DND-41 (cell line): ENCODE measurements at regions not wholly inside any gene's neighbourhood (a gene's known extent, or its start where the extent isn't known, plus 50 kb on each side); places are given as distances from the start of the nearest gene placed in this dataset.
"Not testable (repeated sequence)": the region's sequence is repeated elsewhere in the genome, so short reads cannot be mapped to it uniquely, and the experiment has no call there.

ENCODE experiments used
- ATAC-seq: fragments of 200-7000 bp; cut with Tn5 transposase; 3 replicates; pipeline ENCODE4 v1.9.1; 2021; ENCODE audit warnings: low read depth; ENCODE audit not compliant: insufficient read depth
- DNase-seq: peaks from one replicate; pipeline ENCODE4 v3.0.0-alpha.2; 2020
- H2AFZ ChIP-seq: 2 replicates; pipeline ENCODE4 v1.6.0; 2012; ENCODE audit warnings: low read depth, low read length
- H3K27ac ChIP-seq: 2 replicates; pipeline ENCODE4 v1.5.1; 2012; ENCODE audit warnings: low read length, inconsistent platforms
- H3K27me3 ChIP-seq: fragments of 200-600 bp; sonication (generic); 2 replicates; pipeline ENCODE4 v1.6.0; 2012; ENCODE audit warnings: low read length, mild to moderate bottlenecking, inconsistent platforms; ENCODE audit not compliant: insufficient read depth, poor library complexity
- H3K36me3 ChIP-seq: 2 replicates; pipeline ENCODE4 v1.5.1; 2012; ENCODE audit warnings: low read length, inconsistent platforms; ENCODE audit not compliant: insufficient read depth
- H3K4me1 ChIP-seq: 2 replicates; pipeline ENCODE4 v1.5.1; 2012; ENCODE audit warnings: mild to moderate bottlenecking, low read length; ENCODE audit not compliant: insufficient read depth
- H3K4me2 ChIP-seq: 2 replicates; pipeline ENCODE4 v1.6.0; 2012; ENCODE audit warnings: mild to moderate bottlenecking, moderate library complexity, low read length, inconsistent platforms; ENCODE audit not compliant: insufficient read depth
- H3K4me3 ChIP-seq, 2 experiments: fragments of 200-600 bp in 1 of 2; shearing (Covaris generic) in 1 of 2; 2 replicates each; pipeline ENCODE4 v1.5.1; 2012 to 2016; ENCODE audit warnings: inconsistent platforms in 2 of 2, low read length in 2 of 2, mild to moderate bottlenecking in 2 of 2, low read depth in 1 of 2, moderate library complexity in 1 of 2
- H3K79me2 ChIP-seq: 2 replicates; pipeline ENCODE4 v1.6.0; 2012; ENCODE audit warnings: low read length, inconsistent platforms; ENCODE audit not compliant: insufficient read depth
- H3K9ac ChIP-seq: 2 replicates; pipeline ENCODE4 v1.6.0; 2012; ENCODE audit warnings: low read depth, mild to moderate bottlenecking, inconsistent platforms, low read length, moderate library complexity
- H3K9me3 ChIP-seq: 2 replicates; pipeline ENCODE4 v1.5.1; 2012; ENCODE audit warnings: low read length, moderate library complexity, mild to moderate bottlenecking, inconsistent platforms; ENCODE audit not compliant: insufficient read depth, severe bottlenecking
- H4K20me1 ChIP-seq: 2 replicates; pipeline ENCODE4 v1.6.0; 2012; ENCODE audit warnings: low read length; ENCODE audit not compliant: insufficient read depth
- CTCF ChIP-seq: IDR thresholded peaks from 2 replicates; pipeline ENCODE4 v1.5.1; 2012; ENCODE audit warnings: borderline replicate concordance, low read length, moderate library complexity, mild to moderate bottlenecking; ENCODE audit not compliant: poor library complexity, severe bottlenecking; ENCODE audit errors: extremely low read depth
- EZH2 ChIP-seq: IDR thresholded peaks from 3 replicates; pipeline ENCODE4 v1.6.1; 2012; ENCODE audit warnings: borderline replicate concordance, low read depth, mild to moderate bottlenecking, moderate library complexity, low read length, inconsistent platforms; ENCODE audit not compliant: severe bottlenecking

- H3K4me2 ChIP-seq, result no peak overlapping the region
- no peak overlapping the region for H3K4me3 ChIP-seq
- H4K20me1 ChIP-seq, result no peaks in the 10 kb centered on the region; the same call in 1 of the 2 replicates
- no peak for DNase-seq
- H3K4me1 ChIP-seq, result no peaks in the 10 kb centered on the region
- TF ChIP-seq CTCF (no peak), EZH2 (no peak)
- H3K36me3 ChIP-seq, result no peaks in the 10 kb centered on the region
- no peaks in the 10 kb centered on the region for H3K79me2 ChIP-seq
- ATAC-seq, result no peak
- peaks cover 7% of the 10 kb centered on the region for H3K27me3 ChIP-seq
- no peak overlapping the region for H3K27ac ChIP-seq
- no peaks in the 10 kb centered on the region for H3K9me3 ChIP-seq
- H2AFZ ChIP-seq, result no peak overlapping the region
- H3K9ac ChIP-seq, result no peak overlapping the region
Observed at GRCh38 chr3:150324245-150324644, 83.9 kb upstream of the TSC22D2 start.

GRCh38 chr3:150323770-150324169 is 84.3 kb upstream of the TSC22D2 start:
- no peak overlapping the region for H3K9ac ChIP-seq
- no peaks in the 10 kb centered on the region for H3K9me3 ChIP-seq
- ATAC-seq (no peak), DNase-seq (no peak)
- H3K27me3 ChIP-seq, result peaks cover 7% of the 10 kb centered on the region
- no peak overlapping the region for H3K4me2 ChIP-seq
- no peak overlapping the region for H3K27ac ChIP-seq
- no peaks in the 10 kb centered on the region for H3K36me3 ChIP-seq
- H4K20me1 ChIP-seq, result no peaks in the 10 kb centered on the region; the same call in 1 of the 2 replicates
- H3K4me1 ChIP-seq, result no peaks in the 10 kb centered on the region
- no peaks in the 10 kb centered on the region for H3K79me2 ChIP-seq
- H2AFZ ChIP-seq, result no peak overlapping the region
- H3K4me3 ChIP-seq, result no peak overlapping the region
- no peak for TF ChIP-seq EZH2
- no peak for TF ChIP-seq CTCF

GRCh38 chr3:150323091-150323490 is 85.0 kb upstream of the TSC22D2 start:
- H3K9ac ChIP-seq, H2AFZ ChIP-seq, H3K36me3 ChIP-seq, H3K9me3 ChIP-seq, H3K27me3 ChIP-seq, ATAC-seq, H4K20me1 ChIP-seq, H3K27ac ChIP-seq, H3K4me3 ChIP-seq, H3K4me1 ChIP-seq, H3K79me2 ChIP-seq, H3K4me2 ChIP-seq, DNase-seq: not testable (repeated sequence)

GRCh38 chr3:150320971-150321370 is 87.1 kb upstream of the TSC22D2 start:
- not testable (repeated sequence) for H3K4me1 ChIP-seq, H3K4me3 ChIP-seq, DNase-seq, H3K27me3 ChIP-seq, H3K9me3 ChIP-seq, H3K27ac ChIP-seq, H3K79me2 ChIP-seq, H2AFZ ChIP-seq, H4K20me1 ChIP-seq, H3K4me2 ChIP-seq, H3K9ac ChIP-seq, H3K36me3 ChIP-seq, ATAC-seq

GRCh38 chr3:150319900-150320299 is 88.2 kb upstream of the TSC22D2 start:
- H3K36me3 ChIP-seq, result no peaks in the 10 kb centered on the region
- H3K9ac ChIP-seq, result no peak overlapping the region
- H2AFZ ChIP-seq, result no peak overlapping the region
- no peaks in the 10 kb centered on the region for H3K79me2 ChIP-seq
- DNase-seq (no peak), ATAC-seq (no peak)
- no peaks in the 10 kb centered on the region for H3K9me3 ChIP-seq
- TF ChIP-seq CTCF, result no peak
- TF ChIP-seq EZH2, result no peak
- no peak overlapping the region for H3K4me3 ChIP-seq
- H3K27me3 ChIP-seq, result peaks cover 7% of the 10 kb centered on the region
- H3K4me2 ChIP-seq, result no peak overlapping the region
- H4K20me1 ChIP-seq, result no peaks in the 10 kb centered on the region
- no peaks in the 10 kb centered on the region for H3K4me1 ChIP-seq
- no peak overlapping the region for H3K27ac ChIP-seq
